HG02763 (cell line): ENCODE measurements at regions not wholly inside any gene's neighbourhood (a gene's known extent, or its start where the extent isn't known, plus 50 kb on each side); places are given as distances from the start of the nearest gene placed in this dataset.

Experiments used
- ATAC-seq: cut with Tn5 transposase; IDR thresholded peaks from one replicate; pipeline ENCODE4 v1.9.1; 2021; ENCODE audit warnings: mild to moderate bottlenecking, moderate library complexity; ENCODE audit not compliant: unreplicated experiment

- ATAC-seq: no peak
Measured at GRCh38 chr22:48711031-48711431, 1116.6 kb downstream of the BRD1 start.

GRCh38 chr22:48710410-48710809 is 1117.3 kb downstream of the BRD1 start:
- ATAC-seq: no peak

GRCh38 chr22:48709976-48710375 is 1117.7 kb downstream of the BRD1 start:
- no peak for ATAC-seq

GRCh38 chr22:48709453-48709852 is 1118.2 kb downstream of the BRD1 start:
- ATAC-seq: no peak

GRCh38 chr22:48708558-48709245 is 1119.0 kb downstream of the BRD1 start:
- no peak for ATAC-seq

GRCh38 chr22:48707763-48708557 is 1119.7 kb downstream of the BRD1 start:
- no peak for ATAC-seq

- no peak for ATAC-seq
Measured at GRCh38 chr22:48706934-48707762, 1120.5 kb downstream of the BRD1 start.

DNA sequence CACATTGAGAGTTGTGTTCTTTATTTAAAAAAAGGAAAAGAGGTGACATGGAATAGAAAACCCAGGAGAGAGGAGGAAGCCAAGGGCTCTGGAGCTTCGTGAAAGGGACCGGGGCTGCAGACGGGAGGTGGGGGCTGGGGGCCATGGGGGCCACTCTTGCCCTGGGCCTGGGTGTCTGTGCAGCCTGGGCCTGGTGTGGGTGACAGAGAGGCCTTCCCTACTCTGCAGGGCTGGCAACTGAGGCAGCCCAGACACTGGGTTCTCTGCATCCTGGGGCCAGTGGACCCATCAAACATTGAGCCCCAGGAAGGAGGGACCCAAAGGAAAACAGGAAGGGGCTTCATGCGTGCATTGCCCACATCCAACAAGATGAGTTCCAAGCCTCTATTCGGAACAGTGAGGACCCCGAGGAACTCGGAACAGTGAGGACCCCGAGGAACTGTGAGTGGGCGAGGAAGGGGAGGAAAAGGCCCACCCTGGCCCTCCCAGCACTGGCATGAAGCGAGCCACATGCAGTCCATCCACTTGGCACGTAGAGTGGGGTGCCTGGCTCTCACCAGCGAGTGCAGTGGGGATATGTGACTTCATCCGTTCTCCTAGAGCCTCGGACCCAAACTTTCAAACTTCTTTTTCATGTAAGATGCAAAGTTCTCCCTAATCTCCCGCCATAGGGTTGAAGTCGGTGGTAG is 1121.6 kb downstream of the BRD1 start:
- no peak for ATAC-seq

GRCh38 chr22:48705159-48705916 is 1122.3 kb downstream of the BRD1 start:
- no peak for ATAC-seq

DNA sequence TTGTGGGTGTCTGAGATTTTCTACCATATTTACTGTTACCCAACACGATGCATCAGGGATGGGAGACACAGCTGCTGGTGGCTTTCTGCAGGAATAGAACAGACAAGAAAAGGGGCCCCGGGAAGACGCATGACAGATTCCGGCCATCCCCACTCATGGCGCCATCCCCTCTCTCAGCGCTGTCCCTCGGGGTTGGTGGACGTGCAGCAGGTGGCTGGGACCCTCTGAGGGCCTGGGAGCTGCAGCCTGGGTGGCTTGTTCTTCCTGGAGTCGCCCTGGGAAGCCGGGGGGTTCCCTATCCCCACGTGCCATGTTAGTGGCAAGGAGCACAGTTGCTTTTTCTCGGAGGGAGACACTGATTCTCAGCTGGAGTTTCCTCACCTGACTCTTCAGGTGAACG is 1123.3 kb downstream of the BRD1 start:
- no peak for ATAC-seq

GRCh38 chr22:48703265-48703941 is 1124.3 kb downstream of the BRD1 start:
- ATAC-seq: no peak

DNA sequence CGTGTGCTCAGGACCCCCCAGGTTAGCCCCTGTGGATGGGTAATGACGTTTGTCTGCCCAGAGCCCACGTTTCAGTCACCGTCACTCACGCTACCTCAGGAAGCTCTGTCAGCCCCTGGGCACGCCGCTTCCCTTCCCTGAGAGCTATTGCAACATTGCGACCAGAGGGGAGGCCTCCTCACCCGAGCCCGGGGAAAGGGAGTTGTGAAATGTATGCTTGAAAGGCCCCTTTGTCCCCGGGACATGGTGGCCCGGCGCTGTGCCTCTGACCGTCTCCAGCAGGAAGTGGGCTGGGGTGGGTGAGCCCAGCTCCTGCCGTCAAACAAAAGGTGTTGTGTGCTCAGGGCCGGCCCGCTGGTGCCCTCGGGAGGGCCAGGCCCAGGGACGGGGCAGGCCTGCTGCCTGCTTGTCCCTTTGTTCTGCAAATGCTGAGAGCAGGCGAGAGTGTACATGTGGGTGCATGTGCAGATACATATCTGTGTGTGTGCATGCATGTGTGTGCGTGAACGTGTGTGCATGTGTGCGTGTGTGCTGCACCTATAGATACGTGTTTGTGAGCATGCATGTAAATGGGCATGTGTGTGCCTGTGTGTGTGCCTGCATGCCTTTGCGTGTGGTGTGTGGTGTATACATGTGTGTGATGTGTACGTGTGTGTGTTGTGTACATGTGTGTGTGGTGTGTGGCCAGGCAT is 1125.0 kb downstream of the BRD1 start:
- ATAC-seq: no peak

DNA sequence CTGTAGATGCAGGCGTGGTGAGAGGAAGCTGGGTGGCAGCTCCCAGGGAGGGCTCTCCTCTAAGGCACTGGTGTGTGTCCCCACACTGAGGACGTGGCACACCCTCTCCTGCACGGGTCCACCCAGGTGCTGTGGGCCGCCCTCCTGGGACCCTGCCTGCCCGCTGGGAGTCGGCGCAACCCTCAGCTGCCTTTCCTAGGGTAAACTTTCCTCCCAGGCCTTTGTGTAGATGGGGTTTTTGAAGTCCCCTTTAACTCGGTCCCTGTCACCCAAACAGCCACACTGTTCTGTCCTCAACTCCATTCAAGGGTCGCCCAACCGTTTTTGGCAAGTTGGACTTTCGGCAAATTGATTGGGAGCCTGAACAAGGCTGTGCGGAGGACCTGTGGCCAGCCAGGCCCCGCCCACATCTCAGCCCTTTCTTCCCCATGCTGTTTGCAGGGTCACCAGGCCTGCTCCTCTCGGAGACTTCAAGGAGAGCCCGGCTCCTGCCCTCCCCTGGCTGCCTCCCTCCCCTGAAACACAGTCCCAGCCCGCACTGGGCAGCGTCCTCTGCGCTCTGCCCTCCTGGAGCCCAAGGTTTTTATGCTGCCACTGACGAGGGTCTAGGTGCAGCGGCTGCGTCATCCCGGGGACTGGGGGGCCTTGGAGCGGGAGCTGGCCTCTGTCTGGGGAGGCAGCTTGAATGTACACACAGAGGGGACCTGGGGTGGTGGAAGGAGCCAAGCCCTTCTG is 1126.2 kb downstream of the BRD1 start:
- no peak for ATAC-seq

DNA sequence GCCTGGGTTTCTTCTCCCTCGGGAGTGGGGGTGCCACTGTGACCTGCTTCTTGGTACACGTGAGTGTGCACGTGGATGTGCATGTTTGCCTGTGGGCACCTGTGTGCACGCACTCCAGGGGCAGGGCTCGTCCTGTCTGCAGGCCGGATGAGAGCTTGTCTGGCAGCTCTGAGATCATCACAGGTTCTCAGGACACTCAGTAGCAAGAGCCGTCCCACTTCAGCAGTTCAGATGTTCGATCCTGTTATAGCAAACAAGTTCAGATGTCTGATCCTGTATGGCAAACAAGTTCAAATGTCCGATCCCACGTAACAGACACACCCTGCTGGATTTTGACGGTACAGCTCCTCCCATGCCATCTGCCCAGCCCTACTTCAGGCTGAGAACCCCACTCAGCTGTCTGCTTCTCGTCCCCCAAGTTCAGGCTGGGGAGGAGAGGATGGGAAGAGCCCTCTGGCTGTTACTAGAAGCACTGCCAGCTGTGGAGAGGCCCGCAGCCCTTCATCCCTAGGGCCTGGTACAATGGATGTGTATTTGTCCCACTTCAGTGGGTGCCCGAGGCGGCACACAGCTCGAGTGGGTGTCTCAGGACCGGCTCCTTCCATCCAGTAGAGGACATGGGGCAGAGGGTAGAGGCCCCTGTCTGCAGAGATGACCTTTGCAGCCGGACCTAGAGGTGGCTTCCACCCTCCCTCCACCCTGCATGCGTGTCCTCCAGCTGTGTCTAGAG is 1126.9 kb downstream of the BRD1 start:
- no peak for ATAC-seq

GRCh38 chr22:48700180-48700565 is 1127.5 kb downstream of the BRD1 start:
- no peak for ATAC-seq

DNA sequence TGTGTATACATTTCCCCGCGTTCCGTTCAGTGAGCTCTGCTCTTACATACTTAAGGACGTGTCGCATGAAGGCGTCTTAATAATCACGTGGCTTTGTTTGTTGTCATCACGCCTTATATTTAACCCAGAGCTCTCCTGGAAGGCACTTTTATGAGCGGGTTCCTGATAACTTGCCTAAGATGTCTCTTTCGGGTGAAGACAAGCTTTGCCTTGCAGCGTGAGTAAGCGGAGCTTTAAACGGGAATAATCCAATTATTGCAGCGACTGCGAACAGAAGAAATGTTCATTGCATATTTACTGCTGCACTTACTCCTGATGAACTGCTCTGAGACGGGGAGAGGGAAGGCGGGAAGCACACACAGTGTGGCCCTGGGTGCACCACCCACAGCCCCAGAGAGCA is 1128.2 kb downstream of the BRD1 start:
- ATAC-seq: no peak

DNA sequence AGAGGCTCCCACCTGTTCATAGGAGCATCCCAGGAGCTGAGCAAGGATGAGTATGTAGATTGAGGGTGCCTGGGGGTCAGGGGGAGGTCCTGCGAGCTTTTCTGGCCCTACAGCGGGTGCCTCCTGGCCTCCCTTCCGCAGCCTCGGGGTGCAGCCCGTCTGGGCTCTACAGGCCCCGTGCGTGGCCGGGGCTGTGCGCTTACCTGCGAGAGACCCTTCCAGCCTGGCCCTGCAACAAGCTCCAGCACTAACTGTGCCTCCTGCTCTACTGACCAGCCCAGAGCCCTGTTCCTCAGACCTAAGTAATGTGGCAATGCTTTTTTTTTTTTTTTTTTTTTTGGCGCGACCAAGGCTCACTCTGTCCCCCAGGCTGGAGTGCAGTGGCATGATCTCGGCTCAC is 1129.1 kb downstream of the BRD1 start:
- ATAC-seq: no peak
